Activated CD4-positive, alpha-beta memory T cell treated with anti-CD3 and anti-CD28 coated beads, Interleukin-2, amount 10 ng/mL, durations not matched to agents 7 days and 5 days (primary cell): ENCODE measurements at regions not wholly inside any gene's neighbourhood (a gene's known extent, or its start where the extent isn't known, plus 50 kb on each side); places are given as distances from the start of the nearest gene placed in this dataset.

Experiments used
- CTCF ChIA-PET: fragments of 350-600 bp; sonication (Branson Sonifier 250); formaldehyde crosslinking; loops from one replicate; lab custom pipeline; 2021; ENCODE audit warnings: antibody characterized with exemption, inconsistent platforms; lab: Charles Lee
- POLR2A ChIA-PET: fragments of 350-600 bp; sonication (Branson Sonifier 250); formaldehyde crosslinking; loops from one replicate; lab custom pipeline; 2021; ENCODE audit warnings: antibody characterized with exemption; lab: Charles Lee
- DNase-seq: peaks from one replicate; pipeline ENCODE4 v3.0.0-alpha.2; 2020
- H3K27ac Mint-ChIP-seq: one replicate; pipeline ENCODE4 v1.8.0; 2021; ENCODE audit warnings: mild to moderate bottlenecking, mixed read lengths
- H3K27me3 Mint-ChIP-seq: one replicate; pipeline ENCODE4 v1.8.0; 2021; ENCODE audit warnings: mixed read lengths
- H3K36me3 Mint-ChIP-seq: one replicate; pipeline ENCODE4 v1.8.0; 2021; ENCODE audit warnings: low read depth, mixed read lengths
- H3K4me1 Mint-ChIP-seq: one replicate; pipeline ENCODE4 v1.8.0; 2021; ENCODE audit warnings: mixed read lengths
- H3K4me3 Mint-ChIP-seq: one replicate; pipeline ENCODE4 v1.8.0; 2021; ENCODE audit warnings: mild to moderate bottlenecking, mixed read lengths
- H3K9me3 Mint-ChIP-seq: one replicate; pipeline ENCODE4 v1.8.0; 2021; ENCODE audit warnings: mixed read lengths

GRCh38 chr12:124369827-124370378 is 75.0 kb downstream of the RFLNA start:
- ChIA-PET POLR2A (no interaction called here), CTCF (no interaction called here)
- no peaks in the 10 kb centered on the region for H3K4me1 Mint-ChIP-seq
- no peak overlapping the region for H3K27ac Mint-ChIP-seq
- H3K36me3 Mint-ChIP-seq = no peaks in the 10 kb centered on the region
- no peaks in the 10 kb centered on the region for H3K27me3 Mint-ChIP-seq
- H3K9me3 Mint-ChIP-seq = no peaks in the 10 kb centered on the region
- H3K4me3 Mint-ChIP-seq = no peak overlapping the region
- DNase-seq = no peak

GRCh38 chr12:124369055-124369826 is 74.3 kb downstream of the RFLNA start:
- H3K4me3 Mint-ChIP-seq = no peak overlapping the region
- no peak overlapping the region for H3K27ac Mint-ChIP-seq
- DNase-seq = no peak
- no peaks in the 10 kb centered on the region for H3K9me3 Mint-ChIP-seq
- no peaks in the 10 kb centered on the region for H3K27me3 Mint-ChIP-seq
- H3K4me1 Mint-ChIP-seq = no peaks in the 10 kb centered on the region
- no peaks in the 10 kb centered on the region for H3K36me3 Mint-ChIP-seq
- CTCF ChIA-PET = no interaction called here
- POLR2A ChIA-PET = no interaction called here

DNA sequence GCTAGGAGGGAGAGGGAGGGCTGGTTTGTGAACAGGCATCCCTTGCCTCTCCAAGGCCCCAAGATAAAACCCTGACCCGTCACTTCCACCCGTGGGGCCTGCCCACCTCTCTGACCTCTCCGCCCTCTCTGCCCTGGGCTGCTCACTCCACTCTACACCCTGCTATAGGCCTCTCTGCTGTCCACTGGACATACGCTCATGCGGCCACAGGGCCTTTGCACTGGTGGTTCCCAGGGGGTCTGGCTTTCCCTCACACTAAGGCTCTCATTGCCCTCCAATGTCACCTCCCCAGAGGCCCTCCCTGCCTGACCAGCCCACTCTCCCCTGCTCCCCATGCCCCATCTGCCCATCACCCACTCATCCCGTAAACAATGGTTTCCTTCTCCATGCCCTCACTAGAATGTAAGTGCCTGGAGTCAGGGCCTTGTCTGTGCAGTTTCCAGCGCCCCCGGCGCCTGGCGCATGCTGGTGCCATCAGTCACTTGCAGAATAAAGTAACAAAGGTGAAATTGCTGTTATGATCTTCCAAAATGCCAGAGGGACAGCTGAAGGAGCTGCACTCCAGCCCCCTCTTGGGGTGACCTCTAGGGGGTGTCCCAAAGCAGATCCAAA is 73.6 kb downstream of the RFLNA start:
- POLR2A ChIA-PET = no interaction called here
- CTCF ChIA-PET = no interaction called here
- H3K27me3 Mint-ChIP-seq = no peaks in the 10 kb centered on the region

DNA sequence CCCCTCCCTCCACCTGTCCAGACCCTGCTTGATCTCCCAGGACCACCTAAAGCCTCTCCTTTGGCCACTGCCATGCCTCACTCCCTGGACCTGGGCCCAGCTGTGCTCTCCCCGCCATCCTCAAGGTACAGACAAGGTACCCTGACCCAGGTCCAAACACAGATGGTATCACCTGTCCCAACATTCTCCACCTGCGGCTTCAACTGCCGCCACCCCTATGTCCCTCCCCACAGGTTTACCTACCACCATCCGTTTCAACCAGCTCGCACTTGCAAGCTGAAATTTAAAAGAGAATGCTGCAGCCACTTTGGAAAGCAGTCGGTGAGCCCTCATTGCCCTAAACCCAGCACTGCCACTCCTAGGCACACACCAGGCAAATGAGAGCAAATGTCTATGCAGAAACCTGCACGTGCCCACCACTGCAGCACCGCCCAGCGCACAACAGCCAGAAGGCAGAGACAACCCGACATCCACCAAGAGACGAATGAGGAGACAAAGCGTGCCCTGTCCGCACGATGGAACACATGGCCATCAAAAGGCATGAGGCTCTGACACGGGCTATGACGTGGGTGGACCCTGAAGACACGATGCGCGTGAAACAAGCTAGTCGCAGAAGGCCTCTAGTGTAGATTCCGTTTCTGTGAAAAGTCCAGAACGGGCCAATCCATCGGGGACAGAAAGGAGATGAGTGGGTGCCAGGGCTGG is 71.0 kb downstream of the RFLNA start:
- H3K9me3 Mint-ChIP-seq = no peaks in the 10 kb centered on the region
- no peak overlapping the region for H3K27ac Mint-ChIP-seq
- CTCF ChIA-PET = interaction anchor here (1.2 kb wide), 1 partner anchor 19 kb away, joined by 3 read pairs; no protein-coding TSS in a partner anchor
- no peak for DNase-seq
- H3K27me3 Mint-ChIP-seq = no peaks in the 10 kb centered on the region
- POLR2A ChIA-PET = no interaction called here
- H3K36me3 Mint-ChIP-seq = no peaks in the 10 kb centered on the region
- H3K4me3 Mint-ChIP-seq = no peak overlapping the region
- no peaks in the 10 kb centered on the region for H3K4me1 Mint-ChIP-seq

More for the DNA sequence above, 73.6 kb downstream of the RFLNA start:
- no peak for DNase-seq
- Mint-ChIP-seq H3K9me3 (no peaks in the 10 kb centered on the region), H3K4me3 (no peak overlapping the region), H3K36me3 (no peaks in the 10 kb centered on the region), H3K27ac (no peak overlapping the region), H3K4me1 (no peaks in the 10 kb centered on the region)
